ENCODE measurements at regions not wholly inside any gene's neighbourhood (a gene's known extent, or its start where the extent isn't known, plus 50 kb on each side); places are given as distances from the start of the nearest gene placed in this dataset.

DNA sequence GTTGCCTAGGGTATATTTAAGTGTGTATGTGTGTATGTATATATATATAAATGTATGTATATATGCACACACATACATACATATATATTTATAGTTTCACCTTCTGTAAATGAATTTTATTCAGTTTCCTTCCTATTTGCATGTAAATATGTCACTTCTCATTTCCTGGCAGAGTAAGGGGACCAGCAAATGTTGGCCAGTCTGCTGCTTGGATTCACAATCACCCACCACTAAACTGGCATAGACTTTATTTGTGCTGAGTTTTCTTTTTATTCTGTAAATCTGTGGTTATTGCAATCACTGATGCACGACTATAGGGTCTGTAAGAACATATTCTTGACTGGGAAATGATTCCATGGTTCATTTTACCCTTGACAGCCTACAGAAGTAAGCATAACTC is 640.4 kb upstream of the FAM98A start:
- no peak for DNase-seq
- no peaks in the 10 kb centered on the region for H3K36me3 ChIP-seq (ENCODE audit: low read depth)
- H3K9me2 ChIP-seq (ENCODE audit: insufficient read depth): no peaks in the 10 kb centered on the region
- no peak overlapping the region for H2AFZ ChIP-seq
- no peaks in the 10 kb centered on the region for H3K4me1 ChIP-seq (replicated peaks; ENCODE audit: insufficient read depth)
- TF ChIP-seq, protein P1, sequence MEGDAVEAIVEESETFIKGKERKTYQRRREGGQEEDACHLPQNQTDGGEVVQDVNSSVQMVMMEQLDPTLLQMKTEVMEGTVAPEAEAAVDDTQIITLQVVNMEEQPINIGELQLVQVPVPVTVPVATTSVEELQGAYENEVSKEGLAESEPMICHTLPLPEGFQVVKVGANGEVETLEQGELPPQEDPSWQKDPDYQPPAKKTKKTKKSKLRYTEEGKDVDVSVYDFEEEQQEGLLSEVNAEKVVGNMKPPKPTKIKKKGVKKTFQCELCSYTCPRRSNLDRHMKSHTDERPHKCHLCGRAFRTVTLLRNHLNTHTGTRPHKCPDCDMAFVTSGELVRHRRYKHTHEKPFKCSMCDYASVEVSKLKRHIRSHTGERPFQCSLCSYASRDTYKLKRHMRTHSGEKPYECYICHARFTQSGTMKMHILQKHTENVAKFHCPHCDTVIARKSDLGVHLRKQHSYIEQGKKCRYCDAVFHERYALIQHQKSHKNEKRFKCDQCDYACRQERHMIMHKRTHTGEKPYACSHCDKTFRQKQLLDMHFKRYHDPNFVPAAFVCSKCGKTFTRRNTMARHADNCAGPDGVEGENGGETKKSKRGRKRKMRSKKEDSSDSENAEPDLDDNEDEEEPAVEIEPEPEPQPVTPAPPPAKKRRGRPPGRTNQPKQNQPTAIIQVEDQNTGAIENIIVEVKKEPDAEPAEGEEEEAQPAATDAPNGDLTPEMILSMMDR (conservative IDR thresholded peaks at IDR 0.05): no peak
- TF ChIP-seq EZH2 (IDR thresholded peaks at IDR 0.05; ENCODE audit: low read depth): no peak
- H3K27me3 ChIP-seq (ENCODE audit: insufficient read depth, low read depth): no peaks in the 10 kb centered on the region
- H3K4me2 ChIP-seq: no peak overlapping the region
- no TSS peak for BruUV-seq (replicated peaks)
- POLR2A ChIA-PET (ENCODE audit: unreplicated experiment): no interaction called here
- no peaks in the 10 kb centered on the region for H3K9me3 ChIP-seq (ENCODE audit: insufficient read depth, low read depth)
- no peak overlapping the region for H3K27ac ChIP-seq
- H3K4me3 ChIP-seq: no peak overlapping the region
- CTCF ChIA-PET: no interaction called here
- H3K79me2 ChIP-seq (ENCODE audit: low read depth): no peaks in the 10 kb centered on the region
- intact Hi-C loops (cut with micrococcal nuclease; ENCODE audit: unreplicated experiment): no loop called here
- H3F3A ChIP-seq (ENCODE audit: insufficient read depth, low read depth): no peaks in the 10 kb centered on the region
- H4K20me1 ChIP-seq (ENCODE audit: insufficient read depth): no peaks in the 10 kb centered on the region

GRCh38 chr2:34234823-34235222 is 635.7 kb upstream of the FAM98A start:
- Histone ChIP-seq H2AFZ (no peak overlapping the region), H3K36me3 (ENCODE audit: low read depth) (no peaks in the 10 kb centered on the region), H3K27ac (no peak overlapping the region), H4K20me1 (ENCODE audit: insufficient read depth) (no peaks in the 10 kb centered on the region), H3K27me3 (ENCODE audit: insufficient read depth, low read depth) (no peaks in the 10 kb centered on the region), H3K79me2 (ENCODE audit: low read depth) (no peaks in the 10 kb centered on the region), H3K4me2 (no peak overlapping the region), H3K4me3 (no peak overlapping the region), H3K9me2 (ENCODE audit: insufficient read depth) (no peaks in the 10 kb centered on the region), H3K4me1 (replicated peaks; ENCODE audit: insufficient read depth) (no peaks in the 10 kb centered on the region), H3K9me3 (ENCODE audit: insufficient read depth, low read depth) (no peaks in the 10 kb centered on the region), H3F3A (ENCODE audit: insufficient read depth, low read depth) (no peaks in the 10 kb centered on the region)
- TF ChIP-seq, protein P1 (conservative IDR thresholded peaks at IDR 0.05): no peak
- TF ChIP-seq EZH2 (IDR thresholded peaks at IDR 0.05; ENCODE audit: low read depth): no peak
- intact Hi-C loops (cut with micrococcal nuclease; ENCODE audit: unreplicated experiment): no loop called here
- ChIA-PET POLR2A (ENCODE audit: unreplicated experiment) (no interaction called here), CTCF (no interaction called here)
- BruUV-seq (replicated peaks): no TSS peak
- no peak for DNase-seq

DNA sequence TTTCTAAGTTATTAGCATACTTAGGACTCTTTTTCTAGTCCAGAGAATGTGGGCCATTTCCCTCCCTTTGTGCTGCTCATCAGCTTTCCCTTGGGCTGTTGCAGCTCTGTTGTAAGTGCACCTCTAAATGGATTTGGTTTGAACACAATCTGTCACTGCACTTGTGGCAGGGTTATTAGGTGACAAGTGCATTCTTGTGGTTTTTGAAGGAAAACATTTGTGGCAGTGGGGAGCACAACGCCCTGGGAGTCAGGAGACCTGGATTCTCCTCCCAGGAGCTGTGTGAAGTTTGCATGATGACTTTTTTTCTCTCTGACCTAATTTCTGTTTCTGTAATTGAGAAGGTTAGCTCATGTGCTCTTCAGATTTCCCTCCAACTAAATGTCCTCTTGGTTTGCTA is 630.9 kb upstream of the FAM98A start:
- Histone ChIP-seq H4K20me1 (ENCODE audit: insufficient read depth) (no peaks in the 10 kb centered on the region), H3K36me3 (ENCODE audit: low read depth) (no peaks in the 10 kb centered on the region), H3K27me3 (ENCODE audit: insufficient read depth, low read depth) (no peaks in the 10 kb centered on the region), H3K9me3 (ENCODE audit: insufficient read depth, low read depth) (no peaks in the 10 kb centered on the region), H2AFZ (no peak overlapping the region), H3K27ac (no peak overlapping the region), H3K9me2 (ENCODE audit: insufficient read depth) (no peaks in the 10 kb centered on the region), H3K79me2 (ENCODE audit: low read depth) (no peaks in the 10 kb centered on the region), H3K4me1 (replicated peaks; ENCODE audit: insufficient read depth) (no peaks in the 10 kb centered on the region), H3K4me3 (no peak overlapping the region), H3F3A (ENCODE audit: insufficient read depth, low read depth) (no peaks in the 10 kb centered on the region), H3K4me2 (no peak overlapping the region)
- TF ChIP-seq, protein P1 (conservative IDR thresholded peaks at IDR 0.05): no peak
- intact Hi-C loops (cut with micrococcal nuclease; ENCODE audit: unreplicated experiment): no loop called here
- ChIA-PET POLR2A (ENCODE audit: unreplicated experiment) (no interaction called here), CTCF (no interaction called here)
- no TSS peak for BruUV-seq (replicated peaks)
- DNase-seq: no peak

All from PC-9 (cell line).